NCI-H1092 treated with DMSO at 0.1 percent for 48 hours (cell line): ENCODE measurements at regions not wholly inside any gene's neighbourhood (a gene's known extent, or its start where the extent isn't known, plus 50 kb on each side); places are given as distances from the start of the nearest gene placed in this dataset.

Experiments used
- DNase-seq: peaks from one replicate; lab custom pipeline; 2025; lab: John Stamatoyannopoulos, UW

DNA sequence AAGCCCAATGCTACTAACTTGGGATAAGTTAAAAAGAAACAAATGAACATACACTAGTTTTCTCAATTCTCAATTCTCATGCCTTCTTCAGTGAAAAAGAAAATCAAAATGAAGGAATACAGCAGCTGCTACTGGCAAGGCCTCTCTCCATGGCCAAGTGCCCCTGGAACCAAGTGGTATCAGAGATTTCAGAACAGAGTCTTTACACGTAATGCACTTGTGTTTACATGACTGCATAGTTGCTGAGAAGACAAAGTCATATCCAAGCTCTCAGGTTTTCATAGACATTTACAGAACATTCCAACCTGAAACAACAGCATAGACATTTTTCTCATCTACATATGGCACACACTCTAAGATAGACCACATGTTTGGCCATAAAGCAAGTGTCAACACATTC, 789.9 kb downstream of the CBLN2 start:
- DNase-seq: no peak

DNA sequence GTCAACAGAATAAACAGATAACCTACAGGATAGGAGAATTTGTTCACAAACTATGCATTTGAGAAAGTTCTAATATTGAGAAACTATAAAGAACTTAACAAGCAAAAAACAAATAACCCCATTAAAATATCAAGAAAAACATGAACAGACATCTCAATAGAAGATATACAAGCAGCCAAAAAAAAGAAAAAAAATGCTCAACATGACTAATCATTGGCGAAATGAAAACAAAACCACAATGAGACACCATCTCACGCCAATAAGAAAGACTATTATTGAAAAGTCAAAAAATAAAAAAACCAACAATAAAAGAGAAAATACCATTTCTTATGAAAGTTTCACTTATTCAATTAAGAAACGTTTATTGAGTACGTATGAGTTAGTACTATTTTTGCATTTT, 800.5 kb downstream of the CBLN2 start:
- no peak for DNase-seq

DNA sequence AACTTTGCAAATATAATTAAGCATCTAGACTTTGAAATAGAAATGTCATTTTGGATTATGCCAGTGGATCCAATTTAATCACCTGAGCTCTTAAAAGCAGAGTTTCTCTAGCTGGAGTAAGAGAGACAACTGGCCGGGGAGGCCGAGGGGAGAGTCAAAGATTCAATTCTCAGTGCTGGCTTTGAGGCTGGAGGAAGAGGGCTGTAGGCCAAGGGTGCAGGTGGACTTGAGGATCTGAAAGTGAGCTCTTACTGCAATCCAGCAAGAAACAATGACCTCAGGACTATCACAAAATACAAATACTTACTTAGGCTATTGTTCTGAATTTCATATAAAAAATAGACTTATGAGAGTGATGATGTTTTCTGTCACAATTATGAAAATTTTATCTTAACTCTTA, 814.5 kb downstream of the CBLN2 start:
- DNase-seq: no peak

DNA sequence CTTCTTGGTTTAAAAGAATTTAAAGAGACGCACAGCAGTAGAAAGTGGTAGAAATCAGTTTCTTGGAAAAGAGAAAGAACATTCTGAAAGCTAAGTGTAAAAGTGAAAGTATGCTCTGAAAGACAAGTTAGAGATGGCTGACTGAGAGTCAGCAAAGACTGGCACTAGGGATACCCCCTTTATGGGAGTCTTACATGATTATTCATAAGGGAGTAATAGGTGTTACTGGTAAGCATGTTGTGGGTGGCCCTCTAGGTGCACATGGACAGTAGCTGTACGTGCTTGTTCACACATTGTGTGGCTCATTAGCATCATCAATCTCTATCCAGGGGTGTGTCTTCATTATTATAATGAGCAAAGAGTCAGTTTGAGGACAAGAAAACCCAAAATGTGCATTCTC, 816.2 kb downstream of the CBLN2 start:
- no peak for DNase-seq

DNA sequence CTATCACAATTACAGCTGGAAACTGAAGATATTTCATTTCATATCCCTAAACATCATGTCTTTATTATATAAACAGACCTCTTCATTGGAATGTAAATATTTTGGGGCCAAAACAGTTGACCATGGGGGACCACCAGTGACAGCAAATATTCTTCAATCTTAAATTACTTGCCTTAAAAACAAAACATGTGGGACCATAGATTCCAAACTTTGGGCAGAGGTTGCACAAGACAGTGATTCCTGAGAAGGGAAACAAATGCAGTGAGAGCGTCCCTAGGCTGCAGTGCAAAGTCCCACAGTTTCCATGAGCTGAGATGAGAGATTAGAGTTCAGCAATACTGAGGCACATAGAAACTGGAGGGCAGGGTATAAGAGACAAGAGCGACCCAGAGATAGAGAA, 818.9 kb downstream of the CBLN2 start:
- no peak for DNase-seq

DNA sequence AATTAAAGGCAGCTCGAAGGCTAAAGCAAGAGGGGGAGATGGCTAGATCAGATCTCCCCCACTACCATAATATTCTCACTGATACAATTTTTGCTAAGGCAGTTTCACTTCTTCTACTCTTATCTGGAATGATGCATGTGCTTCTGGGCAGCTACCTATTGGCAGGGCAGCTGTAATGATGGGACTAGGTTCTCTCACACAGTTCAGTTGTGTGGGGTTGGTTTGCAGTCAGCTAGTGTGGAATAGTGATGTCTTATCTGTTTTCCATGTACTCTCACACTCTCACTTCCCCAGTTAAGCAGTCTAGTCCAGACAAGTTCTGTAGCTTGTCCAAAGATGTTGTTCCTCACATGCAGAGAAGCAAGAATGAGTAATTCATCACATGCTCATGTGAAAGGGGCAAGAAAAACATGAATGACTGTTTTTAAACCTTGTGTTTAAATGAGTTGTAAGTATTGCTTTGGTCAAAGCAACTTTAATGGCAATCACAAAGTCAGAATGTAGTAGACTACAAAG, 836.1 kb downstream of the CBLN2 start:
- DNase-seq: no peak

DNA sequence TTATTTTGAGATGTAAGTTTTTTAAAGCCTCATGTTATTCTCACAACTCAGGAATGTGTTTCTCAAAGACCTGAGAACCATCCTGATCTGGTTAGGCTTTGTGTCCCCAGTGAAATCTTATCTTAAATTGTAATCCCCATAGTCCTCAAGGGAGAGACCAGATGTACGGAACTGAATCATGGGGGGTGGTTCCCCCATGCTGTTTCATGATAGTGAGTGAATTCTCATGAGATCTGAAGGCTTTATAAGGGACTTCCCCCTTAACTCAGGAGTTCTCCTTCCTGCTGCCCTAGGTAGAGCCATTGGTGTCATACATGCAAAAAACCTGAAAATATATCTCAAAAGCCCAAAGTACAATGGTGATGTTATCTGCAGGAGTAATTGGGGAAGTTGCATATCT, 836.7 kb downstream of the CBLN2 start:
- DNase-seq: no peak

DNA sequence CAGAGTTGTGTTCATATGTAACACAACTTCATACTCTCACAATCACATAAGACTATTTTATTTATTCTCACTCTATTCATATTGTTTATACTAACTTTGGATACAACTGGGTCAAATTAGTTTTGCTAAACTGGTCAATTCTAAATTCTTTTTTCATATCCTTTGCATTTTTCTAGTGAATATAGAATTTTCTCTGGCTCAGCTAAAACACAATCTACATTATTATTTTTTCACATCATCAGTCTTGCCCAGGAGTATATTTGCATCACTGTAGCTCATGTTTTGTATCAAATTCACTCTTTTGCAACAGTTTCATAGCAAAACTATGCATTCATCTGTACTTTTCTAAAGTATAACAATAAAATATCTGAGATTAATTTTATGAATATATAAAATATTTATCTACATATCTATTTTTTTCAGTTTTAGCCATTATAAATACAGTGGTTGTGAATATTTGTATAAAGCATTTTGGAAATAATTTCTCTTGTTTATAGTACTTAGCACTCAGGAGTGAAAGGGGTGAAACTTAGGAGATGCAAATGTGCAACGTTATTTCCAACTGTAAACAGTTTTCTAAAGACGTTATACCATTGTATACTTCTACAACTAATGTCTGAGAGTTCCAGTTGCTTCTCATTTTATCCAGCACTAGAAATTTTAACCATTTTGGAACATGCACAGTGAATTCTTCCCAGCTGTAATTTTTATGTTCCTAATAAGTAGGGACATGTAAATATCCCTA, 854.6 kb downstream of the CBLN2 start:
- DNase-seq: no peak

DNA sequence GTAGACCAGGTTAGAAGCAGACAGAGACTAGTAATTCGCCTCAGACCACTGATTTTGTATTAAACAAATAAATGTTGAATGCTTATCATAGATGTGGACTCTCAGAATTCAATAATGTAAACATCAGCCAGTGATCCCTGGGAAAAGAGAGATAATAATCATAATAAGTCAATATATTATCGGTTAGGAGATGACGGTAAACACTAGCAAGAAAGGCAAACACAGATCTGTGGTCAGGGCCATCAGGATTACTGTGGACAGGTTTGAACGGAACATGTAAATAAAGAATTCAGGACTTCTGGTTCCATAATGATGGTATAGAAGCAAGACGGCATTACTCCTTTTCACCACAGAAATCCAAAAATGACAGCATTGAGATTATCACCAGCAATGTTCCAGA, 861.6 kb downstream of the CBLN2 start:
- no peak for DNase-seq

DNA sequence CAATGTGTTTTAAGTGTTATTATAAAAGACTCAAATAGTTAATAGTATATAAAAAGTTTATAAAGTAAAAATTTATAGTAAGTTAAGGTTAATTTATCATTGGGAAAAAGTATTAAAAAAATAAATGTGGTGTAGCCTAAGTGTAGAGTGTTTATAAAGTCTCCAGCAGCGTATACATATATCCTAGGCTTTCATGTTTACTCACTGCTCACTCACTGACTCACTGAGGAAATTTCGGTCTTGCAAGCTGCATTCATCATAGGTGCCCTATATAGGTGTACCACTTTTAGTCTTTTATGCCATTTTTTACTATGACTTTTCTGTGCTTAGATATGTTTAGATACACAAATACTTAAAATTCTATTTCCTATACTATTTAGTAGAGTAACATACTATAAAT, 866.0 kb downstream of the CBLN2 start:
- no peak for DNase-seq

DNA sequence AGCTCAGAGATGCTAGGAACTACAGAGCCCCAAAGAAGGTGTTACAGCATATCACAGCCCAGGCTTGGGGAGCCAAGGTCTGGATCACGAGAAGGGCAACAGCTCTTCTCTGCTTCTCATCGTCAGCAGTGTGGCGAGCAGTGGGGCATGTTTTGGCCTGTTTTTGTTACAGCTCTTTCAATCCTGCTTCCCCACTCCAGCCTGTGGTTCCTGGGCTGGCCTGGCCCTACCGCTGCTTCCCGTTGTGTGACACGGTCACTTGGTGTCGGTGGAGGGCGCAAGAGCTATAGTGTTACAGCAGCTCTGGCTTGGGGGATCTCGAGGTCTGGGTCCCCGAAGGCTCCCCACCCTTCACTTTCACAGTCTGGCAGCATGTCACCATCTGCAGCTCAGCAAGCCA, 870.2 kb downstream of the CBLN2 start:
- DNase-seq: no peak

DNA sequence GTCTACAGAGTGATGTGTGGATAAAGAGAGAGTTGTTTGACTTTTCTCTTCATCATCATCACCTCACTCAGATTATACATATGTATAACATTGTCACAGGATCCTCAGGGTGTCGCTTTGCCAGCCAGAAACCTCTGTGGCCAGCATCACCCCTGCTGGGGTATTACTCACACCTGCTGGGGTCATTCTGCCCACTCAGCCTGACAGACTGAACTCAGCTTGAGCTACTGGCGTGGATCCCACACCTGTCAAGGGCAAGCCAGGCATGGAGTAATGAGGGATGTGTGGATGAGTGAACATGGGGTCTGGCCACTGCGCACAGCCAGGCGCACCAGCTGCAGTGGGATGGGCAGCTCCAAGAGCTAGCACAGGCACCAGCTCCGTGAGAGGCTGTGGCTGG, 870.6 kb downstream of the CBLN2 start:
- no peak for DNase-seq

DNA sequence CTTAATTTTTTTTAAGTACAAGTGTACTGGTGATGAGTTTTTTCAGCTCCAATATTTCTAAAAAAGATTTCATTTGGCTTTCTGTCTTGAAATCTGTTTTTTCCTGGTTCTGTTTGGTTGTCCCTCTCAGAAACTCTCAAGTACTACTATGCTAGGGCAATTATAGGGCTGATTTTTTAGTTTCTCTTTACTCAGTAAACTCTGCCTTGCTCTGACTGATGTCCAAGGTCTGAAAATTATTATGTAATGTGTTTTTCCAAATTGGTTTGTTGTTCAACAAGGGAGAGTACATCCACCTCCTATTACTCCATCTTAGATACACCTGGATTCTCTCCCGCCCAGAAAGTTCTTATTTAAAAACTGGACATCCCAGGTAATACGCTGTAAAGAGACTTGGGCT, 877.7 kb downstream of the CBLN2 start:
- DNase-seq: no peak

DNA sequence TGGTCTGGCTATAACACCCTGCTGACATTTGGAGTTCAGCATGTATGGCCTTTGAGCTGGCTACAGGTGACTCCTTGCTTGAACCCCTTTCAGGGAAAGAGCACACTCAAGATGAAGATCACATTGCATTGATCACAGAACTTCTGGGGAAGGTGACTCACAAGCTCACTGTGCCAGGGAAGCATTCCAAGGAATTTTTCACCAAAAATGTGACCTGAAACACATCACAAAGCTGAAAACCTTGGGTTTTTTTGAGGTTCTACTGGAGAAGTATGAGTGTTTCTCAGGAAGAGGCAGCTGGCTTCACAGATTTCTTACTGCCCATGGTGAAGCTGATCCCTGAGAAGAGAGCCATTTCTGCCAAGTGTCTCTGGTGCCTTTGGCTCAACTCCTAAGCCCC, 879.0 kb downstream of the CBLN2 start:
- no peak for DNase-seq

DNA sequence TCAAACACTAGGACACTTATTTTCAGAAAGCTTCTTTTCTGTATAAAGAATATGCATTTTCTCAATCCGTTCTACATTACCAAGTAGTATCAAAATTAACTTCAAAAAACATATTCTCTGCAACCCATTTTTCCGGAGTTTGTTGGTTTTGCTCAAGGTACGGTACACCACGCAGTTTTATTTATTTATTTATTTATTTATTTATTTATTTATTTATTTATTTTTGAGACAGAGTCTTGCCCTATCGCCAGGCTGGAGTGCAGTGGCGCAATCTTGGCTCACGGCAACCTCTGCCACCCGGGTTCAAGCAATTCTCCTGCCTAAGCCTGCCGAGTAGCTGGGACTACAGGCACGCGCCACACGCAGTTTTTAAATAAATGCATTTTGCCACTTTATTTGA, 900.3 kb downstream of the CBLN2 start:
- DNase-seq: no peak

DNA sequence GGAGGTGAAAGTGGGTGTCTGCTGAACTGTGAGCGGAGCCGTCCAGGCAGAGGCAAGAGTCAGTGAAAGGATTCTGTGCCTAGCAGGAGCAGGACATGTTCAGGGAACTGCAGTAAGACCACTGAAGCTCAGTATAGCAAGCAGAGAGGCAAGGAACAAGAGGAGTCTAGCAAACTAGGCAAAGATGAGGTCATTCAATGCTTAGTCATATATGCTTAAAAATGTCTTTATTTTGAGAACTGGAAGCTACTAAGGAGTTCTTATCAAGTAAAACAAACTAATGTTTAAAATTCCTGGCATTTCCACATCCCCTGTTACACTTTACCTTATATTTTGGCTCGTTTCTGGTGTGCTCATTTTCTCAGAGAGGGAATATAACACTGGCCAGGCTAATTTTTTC, 913.4 kb downstream of the CBLN2 start:
- DNase-seq: no peak

DNA sequence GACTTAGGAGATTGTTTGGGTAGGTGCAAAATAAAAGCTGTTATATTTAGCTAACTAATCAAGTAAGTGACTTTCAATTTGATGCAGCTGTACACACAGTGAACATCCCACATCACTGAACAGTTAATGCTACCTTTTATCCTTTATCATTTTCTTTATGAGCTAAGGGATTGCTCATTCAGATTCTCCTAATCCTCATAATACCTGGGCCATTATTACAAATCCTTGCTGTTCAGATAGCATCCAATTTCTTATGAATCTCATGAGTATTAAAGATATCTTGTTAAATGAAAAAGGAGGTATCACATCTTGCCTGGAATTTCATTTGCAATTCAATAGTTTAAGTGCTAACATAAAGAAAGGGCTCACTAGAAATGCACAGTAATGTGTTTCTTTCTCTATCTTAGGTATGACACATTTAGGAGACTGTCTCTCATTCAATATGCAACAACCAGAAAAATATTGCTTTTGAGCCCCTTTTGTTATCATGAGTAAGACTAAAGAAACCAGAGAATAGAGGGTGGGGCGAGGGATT, 918.5 kb downstream of the CBLN2 start:
- DNase-seq: no peak

DNA sequence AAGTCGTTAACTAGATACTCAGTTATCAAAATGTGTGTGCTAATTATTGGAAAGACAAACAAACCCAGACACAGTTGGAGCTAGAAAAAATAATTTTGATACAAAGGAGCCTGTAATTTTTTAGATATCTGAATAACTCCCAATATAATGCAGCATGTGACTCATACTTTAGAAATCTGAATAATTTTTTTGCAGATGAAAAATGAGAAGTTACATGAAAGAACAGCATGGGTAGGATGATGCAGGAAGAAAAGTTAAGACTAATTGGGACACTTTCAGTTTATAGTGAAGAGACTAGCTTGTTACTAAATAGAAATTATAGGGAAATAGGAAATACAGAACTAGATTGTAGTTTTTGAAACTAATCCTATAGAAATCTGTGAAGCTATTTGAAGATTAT, 945.8 kb downstream of the CBLN2 start:
- no peak for DNase-seq

DNA sequence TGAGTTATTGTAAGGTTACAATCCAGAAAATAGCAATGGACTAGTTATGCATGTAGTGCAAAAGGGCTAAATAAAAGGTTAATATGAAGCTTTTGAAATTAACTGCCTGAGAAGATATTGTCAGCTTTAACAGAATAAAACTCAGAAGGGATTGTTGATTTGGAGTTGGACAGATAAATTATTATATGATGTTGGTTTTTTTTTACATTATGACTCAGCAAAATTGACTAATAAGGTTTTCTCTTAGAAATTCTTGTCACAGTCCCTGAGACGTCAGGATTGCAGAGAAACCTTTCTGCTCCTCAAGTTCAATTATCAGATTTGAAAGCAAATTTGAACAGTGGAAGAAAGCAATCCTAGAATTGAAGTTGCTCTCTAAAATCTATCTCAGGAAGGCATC, 946.9 kb downstream of the CBLN2 start:
- DNase-seq: no peak

DNA sequence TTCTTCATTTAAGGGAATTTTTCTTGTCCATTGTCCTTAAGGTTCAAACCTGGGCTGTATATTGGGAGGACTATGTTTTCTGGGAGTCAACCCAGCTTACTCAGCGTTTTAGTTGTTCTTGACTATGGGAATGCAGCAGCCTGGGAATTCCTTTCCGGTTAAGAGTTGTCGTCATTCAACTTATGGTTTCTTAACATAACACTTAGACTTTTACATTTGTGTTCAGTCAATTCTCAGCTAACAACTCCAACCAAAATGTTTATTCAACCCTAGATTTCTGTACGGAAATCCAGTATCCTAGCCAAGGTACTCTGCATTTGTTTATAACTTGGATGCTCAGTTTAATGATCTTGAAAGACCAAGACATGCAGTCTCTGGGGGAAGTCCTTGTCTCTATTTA, 960.9 kb downstream of the CBLN2 start:
- DNase-seq: no peak

DNA sequence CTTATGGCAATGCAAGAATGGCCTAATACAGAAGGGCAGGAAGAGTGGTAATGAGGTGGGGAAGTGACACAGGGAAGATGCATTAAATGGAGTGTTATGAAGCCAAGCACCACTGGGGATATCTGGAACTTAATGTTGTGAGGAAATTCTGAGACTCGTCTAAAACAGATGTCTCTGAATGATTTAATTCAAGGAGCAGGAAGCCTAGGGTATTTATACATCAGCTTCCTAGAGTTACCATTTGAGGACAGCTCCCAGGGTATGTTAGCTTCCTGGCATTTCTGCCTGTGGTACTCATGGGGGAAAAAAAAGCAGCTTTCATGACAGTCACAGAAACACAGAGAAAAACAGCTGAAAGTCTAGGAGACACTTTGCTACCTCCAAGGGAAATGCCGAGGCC, 989.5 kb downstream of the CBLN2 start:
- no peak for DNase-seq

DNA sequence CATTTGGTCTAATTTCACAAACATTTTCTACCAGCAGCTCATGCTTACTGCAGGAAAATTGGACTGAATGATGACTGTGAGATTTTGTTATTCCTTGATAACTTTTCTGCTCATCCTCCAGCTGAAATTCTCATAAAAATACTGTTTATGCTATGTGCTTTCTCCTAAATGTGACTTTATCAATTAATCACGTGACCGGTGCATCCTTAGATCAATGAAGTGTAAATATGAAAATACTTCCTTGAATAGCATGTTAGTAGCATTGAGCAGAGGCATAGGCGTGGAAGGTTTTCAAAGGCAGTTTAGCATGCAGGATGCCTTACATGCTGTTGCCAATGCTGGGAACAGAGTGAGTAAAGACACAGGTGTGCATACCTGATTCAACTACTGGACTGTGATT, 1002.5 kb downstream of the CBLN2 start:
- no peak for DNase-seq

DNA sequence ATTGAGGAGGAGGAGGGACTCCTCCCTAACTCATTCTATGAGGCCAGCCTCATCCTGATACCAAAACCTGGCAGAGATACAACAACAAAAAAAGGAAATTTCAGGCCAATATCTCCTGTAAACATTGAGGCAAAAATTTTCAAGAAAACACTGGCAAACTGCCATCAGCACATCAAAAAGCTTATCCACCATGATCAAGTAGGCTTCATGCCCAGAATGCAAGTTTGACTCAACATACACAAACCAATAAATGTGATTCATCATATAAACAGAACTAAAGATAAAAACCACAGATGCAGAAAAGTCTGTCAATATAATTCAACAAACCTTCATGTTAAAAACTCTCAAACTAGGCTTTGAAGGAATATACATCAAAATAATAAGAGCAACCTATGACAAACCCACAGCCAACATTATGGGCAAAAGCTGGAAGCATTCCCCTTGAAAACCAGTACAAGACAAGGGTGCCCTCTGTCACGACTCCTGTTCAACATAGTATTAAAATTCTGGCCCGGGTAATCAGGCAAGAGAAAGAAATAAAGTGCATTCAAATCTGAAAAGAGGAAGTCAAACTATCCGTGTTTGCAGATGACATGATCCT, 1014.3 kb downstream of the CBLN2 start:
- peak; percentile 33 for DNase-seq
